ENCODE measurements at regions not wholly inside any gene's neighbourhood (a gene's known extent, or its start where the extent isn't known, plus 50 kb on each side); places are given as distances from the start of the nearest gene placed in this dataset.
A peak's percentile ranks its signal among the peaks of the same experiment; 100 is the strongest.

DNA sequence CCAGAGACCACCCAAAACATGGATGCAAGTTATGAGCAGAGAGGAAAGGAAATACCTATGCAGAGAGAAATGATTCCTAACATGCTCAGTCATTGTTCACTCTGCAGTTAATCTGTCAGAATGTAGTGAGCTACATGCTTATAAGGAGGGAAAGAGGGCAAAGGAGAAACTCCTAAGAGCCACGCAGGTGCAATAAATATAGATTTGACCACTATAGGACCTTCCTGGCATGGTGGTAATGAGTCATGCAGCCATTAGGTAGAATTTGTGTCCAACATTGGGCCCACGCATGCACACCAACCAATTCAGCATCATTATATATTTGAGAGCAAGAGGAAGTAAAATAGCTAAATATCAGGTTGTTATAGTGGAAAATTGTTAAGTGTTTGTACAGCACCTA is 699.9 kb downstream of the DSC3 start:
- DNase-seq (ENCODE audit: low read depth) = no peak

DNA sequence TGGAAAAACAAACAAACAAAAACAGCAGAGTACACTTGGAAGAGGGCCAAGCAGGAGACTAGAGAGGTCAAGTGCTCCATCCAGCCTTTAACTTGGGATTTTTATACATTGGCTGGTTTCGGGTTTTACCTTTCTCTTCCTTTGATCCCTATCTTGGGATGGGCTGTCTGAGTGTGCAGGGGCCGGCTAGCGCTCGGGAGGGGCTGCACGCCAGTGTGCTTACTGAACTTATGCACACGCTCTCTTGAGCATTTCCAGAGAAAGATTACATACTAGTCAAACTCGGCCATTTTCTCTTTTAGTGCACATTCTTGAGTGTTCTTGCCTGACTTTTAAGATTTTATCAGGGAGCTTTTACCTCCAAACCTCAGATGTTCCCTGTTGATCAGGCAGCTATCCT is 707.8 kb downstream of the DSC3 start:
- no peak for DNase-seq (ENCODE audit: low read depth)

DNA sequence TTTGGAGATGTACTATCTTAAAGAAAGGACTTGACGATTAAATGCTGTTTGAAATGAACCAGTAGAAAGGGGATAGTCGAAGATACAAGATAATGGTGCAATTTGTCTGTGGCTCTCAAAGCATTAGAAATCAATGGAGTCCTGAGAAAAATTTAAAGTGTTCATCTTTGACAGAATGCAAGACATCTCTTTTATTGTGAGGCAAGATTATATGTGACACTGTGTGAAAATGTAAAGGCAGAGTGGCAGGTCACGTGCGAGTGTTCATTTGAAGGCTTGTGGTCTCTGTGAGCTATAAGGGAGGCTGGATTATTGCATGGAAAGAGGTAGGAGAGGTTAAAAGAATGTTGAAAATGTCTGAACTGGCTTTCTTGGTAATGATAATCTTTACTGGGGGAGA is 709.2 kb downstream of the DSC3 start:
- no peak for DNase-seq (ENCODE audit: low read depth)

DNA sequence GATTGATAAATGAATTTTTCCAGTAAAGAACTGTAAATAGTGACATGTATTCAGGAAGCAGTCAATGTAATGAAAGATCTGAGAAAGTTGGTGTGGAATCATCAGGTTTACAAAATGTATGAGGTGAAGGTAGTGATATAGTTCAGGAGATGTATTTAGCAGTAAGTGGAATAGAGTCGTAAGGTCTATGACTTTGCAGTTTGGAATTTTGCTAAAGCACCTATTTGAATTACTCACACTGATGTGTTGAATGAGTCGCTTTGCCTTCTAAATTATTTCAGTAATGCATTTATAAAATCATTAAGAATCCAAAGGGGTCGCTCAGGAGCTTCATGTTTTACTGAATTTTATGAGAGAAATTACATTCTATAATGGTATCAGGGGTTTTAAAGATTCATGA is 713.7 kb downstream of the DSC3 start:
- DNase-seq (ENCODE audit: low read depth) = peak; percentile 3

DNA sequence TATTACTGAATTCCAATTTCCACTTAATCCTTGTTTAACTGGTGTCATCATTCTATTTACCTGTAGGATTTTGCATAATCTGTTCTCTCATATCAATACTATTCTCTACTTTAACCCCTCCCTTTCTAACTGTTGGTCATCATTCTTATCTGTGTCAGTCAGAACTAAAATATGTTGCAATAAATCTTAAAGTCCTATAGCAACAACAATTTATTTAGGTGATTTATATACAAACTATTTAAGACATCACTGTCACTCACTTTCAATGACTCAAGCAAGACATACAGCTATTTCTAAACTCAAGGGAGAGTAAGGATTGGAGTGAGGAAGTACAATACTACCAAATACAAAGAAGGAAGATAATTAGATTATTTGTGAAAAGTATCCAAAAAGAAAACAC is 740.4 kb downstream of the DSC3 start:
- DNase-seq (ENCODE audit: low read depth) = no peak

DNA sequence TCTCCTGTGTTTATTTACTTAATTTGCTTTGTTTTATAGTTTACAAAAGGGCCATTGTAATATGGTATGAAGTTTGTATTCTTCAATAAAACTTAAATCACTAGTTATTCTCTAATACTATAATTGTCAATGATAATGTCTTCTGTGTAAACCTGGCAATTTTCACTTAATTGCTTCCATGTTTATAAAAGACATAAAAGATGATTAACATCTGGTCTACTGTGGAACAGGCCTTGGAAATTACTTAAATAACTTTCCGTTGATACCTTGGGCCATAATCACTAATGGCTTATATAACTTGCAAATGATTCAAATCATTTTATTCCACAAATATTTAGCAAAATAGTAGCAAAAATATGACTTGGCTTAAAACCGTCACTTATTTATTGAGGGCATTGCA is 743.8 kb downstream of the DSC3 start:
- no peak for DNase-seq (ENCODE audit: low read depth)

DNA sequence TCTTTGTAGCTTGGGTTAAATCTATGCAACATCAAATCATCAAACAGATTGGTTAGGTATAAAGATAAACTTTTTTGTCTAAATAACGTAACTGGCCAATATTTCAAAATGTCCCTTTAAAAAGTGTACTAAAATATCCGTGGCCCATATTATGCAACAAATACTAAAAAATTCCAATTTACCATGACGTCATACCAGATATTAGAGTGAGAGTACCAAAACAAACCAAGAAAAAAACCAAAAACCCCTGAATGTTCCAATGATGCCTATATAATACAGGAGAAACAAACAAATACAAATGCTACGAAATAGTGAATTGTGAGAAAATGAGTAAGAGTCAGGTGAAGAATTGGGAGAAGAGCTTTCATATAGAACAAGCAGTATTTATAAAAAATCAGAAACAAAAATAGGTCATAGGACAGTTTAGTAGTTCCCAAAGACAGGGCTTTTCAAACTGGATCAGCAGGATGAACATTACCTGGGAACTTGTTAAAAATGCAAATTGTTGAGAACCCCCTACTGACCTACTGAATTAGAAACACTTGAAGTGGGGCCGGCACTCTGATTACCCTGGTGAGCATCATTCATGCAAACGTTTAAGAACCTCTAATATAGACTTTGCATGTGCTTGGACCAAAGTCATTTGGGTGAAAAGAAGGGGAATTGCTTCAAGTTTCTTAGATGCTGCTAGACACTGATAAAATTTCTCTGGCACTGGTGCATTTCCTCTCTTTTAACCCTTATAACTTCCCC is 753.7 kb downstream of the DSC3 start:
- DNase-seq (ENCODE audit: low read depth) = no peak

DNA sequence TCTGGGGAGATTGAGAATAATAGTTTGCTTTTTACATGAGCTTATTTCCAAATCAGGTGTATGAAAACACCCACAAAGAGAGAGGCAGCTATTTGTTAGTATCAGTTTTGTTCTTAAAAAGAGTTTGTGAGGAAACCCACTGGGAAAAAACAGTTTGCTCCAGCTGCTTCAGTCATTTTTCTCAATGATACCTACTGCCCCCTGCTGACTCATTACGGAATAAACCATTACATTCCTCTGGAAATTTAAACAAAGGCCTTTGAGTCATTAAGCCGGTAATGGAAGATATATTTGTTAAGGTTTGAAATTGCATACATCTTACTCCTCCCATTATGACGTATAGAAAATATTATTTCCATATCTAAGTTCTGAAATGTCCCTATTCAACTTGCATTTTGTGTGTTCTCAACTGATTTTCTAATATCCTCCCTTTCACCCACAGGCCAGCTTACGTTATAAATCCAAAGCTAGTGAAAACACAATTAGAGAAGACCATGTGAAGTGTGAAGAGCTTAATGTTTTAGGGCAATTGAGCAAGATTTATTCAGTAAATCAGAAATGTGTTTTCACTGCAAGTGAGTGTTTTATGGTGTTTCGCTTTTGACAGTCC is 761.6 kb downstream of the DSC3 start:
- peak; percentile 37 for DNase-seq (ENCODE audit: low read depth)

DNA sequence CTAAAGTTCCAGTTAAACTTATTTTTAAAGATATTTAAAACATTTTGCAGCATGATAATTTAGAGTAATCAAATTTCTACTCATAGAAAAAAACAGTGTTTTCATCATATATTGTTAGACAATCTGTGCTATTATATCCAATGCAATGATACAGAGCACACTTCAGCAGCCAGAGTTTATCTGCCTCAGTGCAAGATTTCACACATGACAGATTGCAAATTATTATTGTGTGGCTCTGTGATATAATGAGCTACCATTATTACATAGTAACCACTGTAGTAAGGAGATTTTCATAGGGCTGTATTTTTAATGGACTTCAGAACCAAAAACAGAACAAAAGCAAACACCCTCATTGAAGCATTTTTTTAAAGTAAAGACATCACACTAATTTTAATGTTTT is 762.4 kb downstream of the DSC3 start:
- no peak for DNase-seq (ENCODE audit: low read depth)

DNA sequence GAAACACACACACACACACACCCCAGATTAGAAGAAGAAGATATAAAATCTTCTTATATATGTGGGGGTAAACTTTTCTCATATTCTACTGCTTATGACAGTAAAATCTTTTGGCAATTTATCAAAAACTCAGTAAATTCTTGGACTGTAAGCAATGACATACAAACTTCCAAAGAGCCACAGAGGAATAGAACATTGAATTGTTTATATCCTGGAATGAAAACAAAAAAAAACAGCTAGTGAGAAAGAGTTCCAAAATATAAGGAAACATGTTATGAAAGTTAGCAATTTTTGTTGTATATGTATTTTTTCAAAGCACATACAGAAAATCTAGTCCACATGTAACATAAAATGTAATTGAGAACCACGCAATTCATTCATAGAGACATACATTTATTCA is 764.9 kb downstream of the DSC3 start:
- DNase-seq (ENCODE audit: low read depth) = no peak

DNA sequence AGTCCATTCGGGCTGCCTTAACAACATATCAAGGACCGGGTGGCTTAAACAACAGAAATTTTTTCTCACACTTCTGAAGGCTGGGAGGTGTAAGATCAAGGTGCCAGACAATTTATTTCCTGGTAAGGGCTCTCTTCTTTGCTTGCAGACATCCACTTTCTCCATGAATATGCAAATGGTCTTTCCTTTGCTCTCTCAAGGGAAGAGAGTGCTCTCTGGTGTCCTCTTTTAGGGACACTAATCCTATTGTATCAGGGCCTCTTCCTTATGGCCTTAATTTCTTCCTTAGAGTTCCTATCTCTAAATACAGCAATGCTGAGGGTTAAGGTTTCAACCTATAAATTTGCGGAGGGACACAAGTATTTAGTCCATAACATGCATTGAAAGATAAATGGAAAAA is 770.8 kb downstream of the DSC3 start:
- DNase-seq (ENCODE audit: low read depth) = no peak

DNA sequence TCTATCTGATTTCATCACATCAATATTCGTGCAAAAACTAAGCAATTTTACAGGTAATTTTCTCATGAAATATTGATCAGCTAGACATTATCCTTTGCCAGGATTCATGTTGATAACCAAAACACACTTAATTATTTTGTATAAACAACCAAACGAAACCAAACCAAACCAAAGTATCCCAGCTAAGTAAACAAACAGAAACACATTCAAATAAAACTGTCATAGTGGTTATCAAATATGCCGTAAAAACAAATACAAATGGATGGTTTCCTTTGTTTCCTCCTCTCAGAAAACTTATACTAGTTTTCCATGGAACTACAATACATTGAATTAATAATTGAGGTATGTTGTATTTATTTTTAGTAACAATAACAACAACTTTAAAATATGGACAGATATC is 777.4 kb downstream of the DSC3 start:
- DNase-seq (ENCODE audit: low read depth) = no peak

DNA sequence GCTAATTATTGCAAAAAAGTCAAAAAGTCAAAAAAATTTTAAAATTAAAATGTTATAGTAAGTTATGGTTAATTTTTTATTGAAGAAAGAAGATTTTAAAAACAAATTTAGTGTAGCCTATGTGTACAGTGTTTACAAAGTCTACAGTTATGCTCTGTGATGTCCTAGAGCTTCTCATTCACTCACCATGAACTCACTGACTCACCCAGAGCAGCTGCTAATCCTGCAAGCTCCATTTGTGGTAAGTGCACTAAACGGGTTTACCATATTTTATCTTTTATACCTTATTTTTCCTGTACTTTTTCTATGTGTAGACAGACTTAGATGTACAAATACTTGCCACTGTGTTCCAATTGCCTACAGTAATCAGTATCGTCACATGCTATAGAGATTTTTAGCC is 788.2 kb downstream of the DSC3 start:
- DNase-seq (ENCODE audit: low read depth) = no peak

DNA sequence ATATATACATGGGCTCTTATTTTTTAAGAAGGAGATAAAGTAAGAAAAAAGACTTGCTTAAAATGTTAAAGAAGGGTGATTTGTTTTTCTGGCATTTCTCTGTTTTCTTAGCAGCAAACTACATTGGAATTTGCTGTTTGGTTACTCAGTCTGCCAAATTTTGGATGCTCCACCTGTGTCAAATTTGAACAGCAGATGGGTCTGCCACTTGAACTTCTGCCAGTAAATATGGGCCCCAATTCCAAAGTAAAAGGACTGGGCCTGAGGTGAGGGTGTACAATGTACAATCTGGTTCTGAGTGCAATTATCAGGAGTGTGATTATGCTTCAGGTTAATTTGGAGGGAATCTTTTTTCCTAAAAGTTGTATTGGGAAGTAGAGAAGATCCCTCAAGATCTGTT is 794.5 kb downstream of the DSC3 start:
- DNase-seq (ENCODE audit: low read depth) = no peak

DNA sequence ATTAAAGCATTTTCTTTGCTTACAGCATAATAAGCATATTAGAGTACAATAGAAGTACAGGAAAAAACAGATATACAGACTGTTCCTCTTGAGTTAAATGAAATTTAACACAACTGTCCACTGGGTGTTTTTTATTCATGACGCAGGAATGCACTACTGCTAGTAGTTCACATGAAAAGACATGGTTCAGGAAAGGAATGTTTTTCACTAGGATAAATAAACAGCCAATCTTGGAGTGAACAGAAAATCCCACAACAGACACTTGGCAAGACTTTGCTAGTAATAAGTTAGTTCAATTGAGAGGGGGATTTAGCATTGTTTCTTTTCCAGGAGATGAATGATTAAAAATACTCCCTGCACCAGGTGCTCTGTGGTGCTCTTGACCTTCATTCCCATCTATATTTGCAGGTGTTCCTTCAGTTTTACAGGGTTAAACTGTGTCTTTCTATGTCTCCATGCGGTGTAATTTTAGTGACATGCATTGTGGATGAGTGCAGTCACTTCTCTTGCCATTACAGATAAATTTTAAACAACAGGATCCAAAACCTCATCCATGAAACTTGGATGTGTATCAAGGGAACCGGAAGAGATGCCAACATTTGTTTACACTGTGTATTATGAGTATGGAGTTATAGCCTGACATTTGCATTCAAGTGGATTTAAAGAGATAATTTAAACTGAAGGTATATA is 796.6 kb downstream of the DSC3 start:
- no peak for DNase-seq (ENCODE audit: low read depth)

DNA sequence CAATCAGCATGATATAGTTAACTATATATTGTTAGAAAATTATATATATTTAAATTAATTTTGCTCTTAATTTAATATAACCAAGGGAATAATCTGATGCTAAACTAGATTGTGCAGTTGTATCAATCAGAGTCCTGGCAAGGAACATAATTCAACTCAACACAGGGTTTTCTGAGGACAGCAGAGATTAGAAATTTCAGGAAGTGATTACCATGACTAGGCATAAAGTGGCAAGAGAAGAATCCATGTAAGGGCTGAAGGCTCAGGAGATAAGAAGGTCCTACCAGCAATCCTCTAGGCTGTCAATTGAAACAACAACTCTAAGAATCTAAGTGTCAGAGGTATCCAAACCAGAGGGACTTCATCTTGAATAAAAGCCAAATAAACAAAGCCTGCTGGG is 807.8 kb downstream of the DSC3 start:
- no peak for DNase-seq (ENCODE audit: low read depth)

DNA sequence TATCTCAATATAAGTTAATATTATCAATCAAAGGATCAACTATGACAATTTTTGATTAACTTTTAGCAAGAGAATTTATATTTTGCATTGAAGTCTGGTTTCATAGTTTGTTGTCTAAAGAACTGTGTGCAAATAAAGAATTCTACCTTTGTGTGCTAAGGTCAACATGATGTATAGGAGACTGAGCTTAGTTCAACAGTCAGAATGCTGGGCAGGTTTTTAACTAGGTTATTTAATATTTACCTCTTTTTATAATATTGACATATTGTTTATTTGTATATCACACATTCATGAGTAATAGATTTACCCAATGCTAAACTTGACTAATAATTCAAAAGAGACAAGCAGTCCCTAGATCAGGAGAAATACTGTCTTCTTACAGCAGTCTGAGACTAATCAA is 831.4 kb downstream of the DSC3 start:
- DNase-seq (ENCODE audit: low read depth) = no peak

DNA sequence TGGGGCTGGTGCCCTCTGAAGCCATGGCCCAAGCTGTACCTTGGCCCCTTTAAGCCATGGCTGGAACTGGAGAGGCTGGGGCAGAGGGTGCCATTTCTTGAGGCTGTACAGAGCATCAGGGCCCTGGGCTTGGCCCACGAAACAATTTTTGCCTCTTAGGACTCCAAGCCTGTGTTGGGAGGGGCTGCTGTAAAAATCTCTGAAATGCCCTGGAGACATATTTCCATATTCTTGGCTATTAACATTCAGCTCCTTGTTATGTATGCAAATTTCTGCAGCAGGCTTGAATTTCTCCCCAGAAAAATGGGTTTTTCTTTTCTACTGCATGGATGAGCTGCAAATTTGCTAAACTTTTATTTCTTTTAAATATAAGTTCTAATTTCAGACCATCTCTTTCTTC is 834.0 kb downstream of the DSC3 start:
- no peak for DNase-seq (ENCODE audit: low read depth)

DNA sequence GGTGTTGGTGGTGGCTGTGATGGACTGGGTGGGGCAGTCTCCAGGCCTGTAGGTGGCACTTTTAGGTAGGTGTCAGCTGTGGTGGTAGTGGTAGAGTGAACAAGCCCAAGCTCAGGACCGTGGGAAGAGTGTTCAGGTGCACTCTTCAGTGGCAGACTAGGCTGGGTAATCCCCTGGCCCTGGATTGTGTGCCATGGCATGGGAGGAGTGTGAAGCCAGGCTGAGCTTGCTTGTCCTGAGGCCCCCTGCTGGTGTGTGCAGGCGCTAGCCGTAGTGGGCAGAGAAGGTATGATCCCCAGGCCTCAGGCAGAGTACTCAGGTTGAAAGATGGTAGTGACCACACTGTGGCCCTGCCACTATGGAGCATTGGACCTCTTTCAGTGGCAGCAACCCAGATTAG is 850.3 kb downstream of the DSC3 start:
- no peak for DNase-seq (ENCODE audit: low read depth)

DNA sequence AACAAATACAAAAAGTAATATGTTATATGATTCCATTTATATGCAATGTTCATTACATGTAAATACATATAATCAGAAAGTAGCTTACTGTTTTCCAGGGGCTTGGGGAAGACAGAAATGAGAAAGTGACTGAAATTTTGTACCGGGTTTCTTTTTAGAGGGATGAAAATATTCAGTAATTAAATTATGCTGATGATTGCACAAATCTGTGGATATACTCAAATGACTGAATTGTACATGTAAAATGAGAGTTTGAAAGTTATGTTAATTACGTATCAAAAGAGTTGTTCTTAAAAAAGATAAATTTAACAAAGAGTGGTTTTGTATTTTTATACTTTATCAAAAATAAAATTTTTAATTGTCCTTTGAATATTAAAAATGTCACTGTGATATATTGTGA is 856.3 kb downstream of the DSC3 start:
- no peak for DNase-seq (ENCODE audit: low read depth)

DNA sequence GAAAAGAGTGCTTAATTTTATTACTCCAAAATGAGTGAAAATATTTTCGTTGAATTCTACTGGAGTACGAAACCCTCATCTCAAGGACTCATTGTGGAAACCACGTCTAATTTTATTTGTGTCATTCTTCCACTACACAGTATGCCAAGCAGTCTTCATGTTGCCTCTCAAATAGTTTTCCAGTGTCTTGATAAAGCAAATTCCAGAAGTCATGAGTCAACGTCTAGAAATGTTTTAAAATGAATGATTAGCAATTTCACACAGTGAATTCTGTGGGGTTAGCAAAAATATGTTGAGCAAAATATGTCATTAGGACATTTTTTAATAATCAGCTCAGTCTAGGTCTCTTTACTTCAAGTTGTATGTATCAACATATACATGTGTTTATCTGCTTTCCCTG is 865.5 kb downstream of the DSC3 start:
- peak; percentile 33 for DNase-seq (ENCODE audit: low read depth)

DNA sequence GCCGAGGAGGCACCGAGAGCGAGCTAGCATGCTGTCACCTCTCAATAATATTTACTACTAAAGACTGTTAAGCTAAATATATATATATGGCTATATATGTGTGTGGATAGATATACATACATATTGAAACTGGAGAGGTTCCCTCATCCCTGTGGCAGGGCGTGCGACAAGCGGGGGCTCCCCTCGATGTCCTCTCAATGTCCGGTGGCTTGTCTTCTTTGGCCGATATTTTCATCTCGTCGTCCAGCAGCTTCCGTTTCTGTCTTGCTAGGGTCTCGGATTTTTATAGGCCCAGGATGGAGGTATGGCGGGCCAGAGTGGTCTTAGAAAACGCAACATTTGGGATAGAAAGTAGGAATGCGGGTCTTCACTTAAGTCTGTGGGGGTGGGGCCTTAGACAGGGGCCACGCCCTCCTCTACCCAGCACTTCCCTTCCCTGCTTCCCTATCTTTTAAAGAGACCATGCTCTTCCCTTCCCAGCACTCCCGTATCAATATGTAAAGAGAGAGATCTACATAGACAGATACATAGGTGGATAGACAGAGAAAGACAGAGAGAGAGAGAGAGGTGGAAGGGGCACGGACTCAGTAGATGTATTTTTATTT is 866.8 kb downstream of the DSC3 start:
- no peak for DNase-seq (ENCODE audit: low read depth)

DNA sequence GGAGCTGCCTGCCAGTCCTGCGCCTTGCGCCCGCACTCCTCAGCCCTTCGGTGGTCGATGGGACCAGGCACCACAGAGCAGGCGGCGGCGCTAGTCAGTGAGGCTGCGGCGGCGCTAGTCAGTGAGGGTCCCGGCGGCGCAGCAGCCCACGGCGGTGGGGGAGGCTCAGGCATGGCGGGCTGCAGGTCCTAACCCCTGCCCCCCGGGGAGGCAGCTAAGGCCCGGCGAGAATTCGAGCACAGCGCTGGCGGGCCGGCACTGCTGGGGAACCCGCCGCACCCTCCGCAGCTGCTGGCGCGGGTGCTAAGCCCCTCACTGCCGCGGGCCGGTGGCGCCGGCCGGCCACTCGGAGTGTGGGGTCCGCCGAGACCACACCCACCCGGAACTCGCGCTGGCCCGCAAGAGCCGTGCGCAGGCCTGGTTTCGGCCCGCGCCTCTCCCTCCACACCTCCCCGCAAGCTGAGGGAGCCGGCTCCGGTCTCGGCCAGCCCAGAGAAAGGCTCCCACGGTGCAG is 867.4 kb downstream of the DSC3 start:
- DNase-seq (ENCODE audit: low read depth) = no peak
